ENCODE measurements at regions not wholly inside any gene's neighbourhood (a gene's known extent, or its start where the extent isn't known, plus 50 kb on each side); places are given as distances from the start of the nearest gene placed in this dataset.
A peak's percentile ranks its signal among the peaks of the same experiment; 100 is the strongest.

- H3K27me3 ChIP-seq (ENCODE audit: control insufficient read depth, insufficient read depth, low read length), result peaks cover 8% of the 10 kb centered on the region
- H3K4me3 ChIP-seq (ENCODE audit: low read depth, low read length), result no peak overlapping the region
- peak; percentile 69 for DNase-seq (ENCODE audit: low read depth, low spot score)
- ChIA-PET CTCF (interaction anchor here (1.0 to 2.5 kb wide), 3 partner anchors 9 to 406 kb away, joined by 8 to 9 read pairs (median 8); no protein-coding TSS in a partner anchor), POLR2A (interaction anchor here (1.0 kb wide), 1 partner anchor 379 kb away, joined by 3 read pairs; no protein-coding TSS in a partner anchor)
- TF ChIP-seq, protein P1, sequence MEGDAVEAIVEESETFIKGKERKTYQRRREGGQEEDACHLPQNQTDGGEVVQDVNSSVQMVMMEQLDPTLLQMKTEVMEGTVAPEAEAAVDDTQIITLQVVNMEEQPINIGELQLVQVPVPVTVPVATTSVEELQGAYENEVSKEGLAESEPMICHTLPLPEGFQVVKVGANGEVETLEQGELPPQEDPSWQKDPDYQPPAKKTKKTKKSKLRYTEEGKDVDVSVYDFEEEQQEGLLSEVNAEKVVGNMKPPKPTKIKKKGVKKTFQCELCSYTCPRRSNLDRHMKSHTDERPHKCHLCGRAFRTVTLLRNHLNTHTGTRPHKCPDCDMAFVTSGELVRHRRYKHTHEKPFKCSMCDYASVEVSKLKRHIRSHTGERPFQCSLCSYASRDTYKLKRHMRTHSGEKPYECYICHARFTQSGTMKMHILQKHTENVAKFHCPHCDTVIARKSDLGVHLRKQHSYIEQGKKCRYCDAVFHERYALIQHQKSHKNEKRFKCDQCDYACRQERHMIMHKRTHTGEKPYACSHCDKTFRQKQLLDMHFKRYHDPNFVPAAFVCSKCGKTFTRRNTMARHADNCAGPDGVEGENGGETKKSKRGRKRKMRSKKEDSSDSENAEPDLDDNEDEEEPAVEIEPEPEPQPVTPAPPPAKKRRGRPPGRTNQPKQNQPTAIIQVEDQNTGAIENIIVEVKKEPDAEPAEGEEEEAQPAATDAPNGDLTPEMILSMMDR (IDR thresholded peaks at IDR 0.05; ENCODE audit: low read depth, low read length), result no peak
- H3K27ac ChIP-seq (ENCODE audit: low read depth, low read length), result no peak overlapping the region
- peaks cover 4% of the 10 kb centered on the region for H3K9me3 ChIP-seq (ENCODE audit: control insufficient read depth, insufficient read depth, low read length)
Measured at GRCh38 chr2:128727914-128728313, 409.2 kb upstream of the HS6ST1 start.

DNA sequence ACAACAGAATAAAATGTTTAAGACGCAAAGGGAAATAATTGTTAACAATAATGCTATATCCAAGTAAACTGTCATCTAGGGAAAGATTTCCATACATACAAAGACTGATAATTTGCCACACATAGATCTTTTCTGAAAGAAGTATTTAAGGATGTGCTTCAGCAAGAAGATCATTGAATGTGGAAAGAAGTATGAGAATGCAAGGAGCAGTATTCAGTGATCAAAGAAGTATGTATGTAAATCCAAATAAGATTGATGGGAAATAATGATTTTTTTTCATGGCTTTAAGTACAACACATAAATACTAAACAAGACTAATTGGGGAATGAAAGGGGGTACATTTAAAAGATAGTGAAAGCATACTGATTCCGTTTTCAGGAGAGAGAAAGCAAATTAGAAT lies 410.4 kb upstream of the HS6ST1 start:
- Histone ChIP-seq H3K9me3 (ENCODE audit: control insufficient read depth, insufficient read depth, low read length) (peaks cover 4% of the 10 kb centered on the region), H3K27ac (ENCODE audit: low read depth, low read length) (no peak overlapping the region), H3K27me3 (ENCODE audit: control insufficient read depth, insufficient read depth, low read length) (peaks cover 8% of the 10 kb centered on the region), H3K4me3 (ENCODE audit: low read depth, low read length) (no peak overlapping the region)
- ChIA-PET POLR2A (no interaction called here), CTCF (interaction anchor here (1.0 kb wide), 1 partner anchor 27 kb away, joined by 5 read pairs; no protein-coding TSS in a partner anchor)
- DNase-seq (ENCODE audit: low read depth, low spot score), result no peak
- TF ChIP-seq, protein P1 (IDR thresholded peaks at IDR 0.05; ENCODE audit: low read depth, low read length), result no peak

GRCh38 chr2:128731994-128732650 lies 413.5 kb upstream of the HS6ST1 start:
- DNase-seq (ENCODE audit: low read depth, low spot score), result no peak
- TF ChIP-seq, protein P1 (IDR thresholded peaks at IDR 0.05; ENCODE audit: low read depth, low read length), result no peak
- peaks cover 7% of the 10 kb centered on the region for H3K9me3 ChIP-seq (ENCODE audit: control insufficient read depth, insufficient read depth, low read length)
- CTCF ChIA-PET, result no interaction called here
- POLR2A ChIA-PET, result interaction anchor here (1.3 kb wide), 1 partner anchor 17 kb away, joined by 3 read pairs; no protein-coding TSS in a partner anchor
- H3K4me3 ChIP-seq (ENCODE audit: low read depth, low read length), result no peak overlapping the region
- H3K27me3 ChIP-seq (ENCODE audit: control insufficient read depth, insufficient read depth, low read length), result peaks cover 8% of the 10 kb centered on the region
- no peak overlapping the region for H3K27ac ChIP-seq (ENCODE audit: low read depth, low read length)

DNA sequence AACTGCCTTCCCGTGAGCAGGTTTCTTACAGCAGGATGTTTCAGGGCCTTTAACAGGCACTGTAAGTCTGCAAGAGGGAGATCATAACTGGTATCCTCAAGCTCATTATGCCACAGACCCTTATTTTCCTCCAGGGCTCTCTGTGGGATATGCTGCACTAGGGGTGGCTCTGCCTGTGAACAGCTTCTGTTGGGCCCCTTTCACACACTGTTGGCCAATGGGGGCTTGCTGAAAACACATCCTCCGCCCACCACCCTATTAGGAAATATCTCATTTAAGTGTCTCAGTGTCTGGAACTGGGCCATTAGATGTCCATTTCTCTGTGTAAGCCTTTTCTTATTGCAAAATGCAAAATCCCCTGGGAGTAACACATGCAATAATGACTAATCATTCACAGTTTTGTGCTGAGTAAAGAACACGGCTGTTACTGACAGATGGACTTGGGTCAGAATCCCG lies 414.3 kb upstream of the HS6ST1 start:
- POLR2A ChIA-PET, result interaction anchor here (1.3 kb wide), 2 partner anchors 18 to 427 kb away, joined by 3 to 5 read pairs; no protein-coding TSS in a partner anchor
- DNase-seq (ENCODE audit: low read depth, low spot score), result peak; percentile 84

More for the DNA sequence above, 414.3 kb upstream of the HS6ST1 start:
- CTCF ChIA-PET, result no interaction called here
- TF ChIP-seq, protein P1 (IDR thresholded peaks at IDR 0.05; ENCODE audit: low read depth, low read length), result no peak
- peak overlapping the region; percentile 61 for H3K27ac ChIP-seq (ENCODE audit: low read depth, low read length)
- H3K27me3 ChIP-seq (ENCODE audit: control insufficient read depth, insufficient read depth, low read length), result peaks cover 8% of the 10 kb centered on the region
- no peak overlapping the region for H3K4me3 ChIP-seq (ENCODE audit: low read depth, low read length)
- peaks cover 7% of the 10 kb centered on the region for H3K9me3 ChIP-seq (ENCODE audit: control insufficient read depth, insufficient read depth, low read length)

Measured in AG04450 (cell line).